Activated naive CD4-positive, alpha-beta T cell treated with anti-CD3 and anti-CD28 coated beads for 36 hours (primary cell): ENCODE measurements at regions not wholly inside any gene's neighbourhood (a gene's known extent, or its start where the extent isn't known, plus 50 kb on each side); places are given as distances from the start of the nearest gene placed in this dataset. TPM values are rescaled to one million over a fixed set of nuclear protein-coding genes. Genes with fewer than 3 reads are reported as not detected.

Experiments used
- CTCF ChIA-PET: fragments of 350-600 bp; sonication (Branson Sonifier 250); formaldehyde crosslinking; loops from one replicate; lab custom pipeline; 2021; ENCODE audit warnings: antibody characterized with exemption; lab: Charles Lee
- DNase-seq: peaks from one replicate; pipeline ENCODE4 v3.0.0-alpha.2; 2020
- H3K27ac Mint-ChIP-seq: one replicate; pipeline ENCODE4 v1.8.0; 2021; ENCODE audit warnings: mild to moderate bottlenecking, mixed read lengths
- H3K27me3 Mint-ChIP-seq: one replicate; pipeline ENCODE4 v1.8.0; 2021; ENCODE audit warnings: low read depth, mixed read lengths
- H3K36me3 Mint-ChIP-seq: one replicate; pipeline ENCODE4 v1.8.0; 2021; ENCODE audit warnings: low read depth, mixed read lengths
- H3K4me1 Mint-ChIP-seq: one replicate; pipeline ENCODE4 v1.8.0; 2021; ENCODE audit warnings: low read depth, mixed read lengths
- H3K4me3 Mint-ChIP-seq: one replicate; pipeline ENCODE4 v1.8.0; 2021; ENCODE audit warnings: mild to moderate bottlenecking, moderate library complexity, mixed read lengths
- H3K9me3 Mint-ChIP-seq: one replicate; pipeline ENCODE4 v1.8.0; 2021; ENCODE audit warnings: mixed read lengths
- intact Hi-C: fragments of 100-400 bp; cut with micrococcal nuclease; formaldehyde crosslinking; loops from one replicate; pipeline ENCODE4 v1.15.1; 2023
- microRNA-seq: library from miRNA; unstranded; fragments of <30 nt; microRNA quantifications from one replicate; pipeline ENCODE4 v1.2.0, GENCODE V29; 2022; ENCODE audit warnings: borderline microRNAs expressed, borderline replicate concordance

DNA sequence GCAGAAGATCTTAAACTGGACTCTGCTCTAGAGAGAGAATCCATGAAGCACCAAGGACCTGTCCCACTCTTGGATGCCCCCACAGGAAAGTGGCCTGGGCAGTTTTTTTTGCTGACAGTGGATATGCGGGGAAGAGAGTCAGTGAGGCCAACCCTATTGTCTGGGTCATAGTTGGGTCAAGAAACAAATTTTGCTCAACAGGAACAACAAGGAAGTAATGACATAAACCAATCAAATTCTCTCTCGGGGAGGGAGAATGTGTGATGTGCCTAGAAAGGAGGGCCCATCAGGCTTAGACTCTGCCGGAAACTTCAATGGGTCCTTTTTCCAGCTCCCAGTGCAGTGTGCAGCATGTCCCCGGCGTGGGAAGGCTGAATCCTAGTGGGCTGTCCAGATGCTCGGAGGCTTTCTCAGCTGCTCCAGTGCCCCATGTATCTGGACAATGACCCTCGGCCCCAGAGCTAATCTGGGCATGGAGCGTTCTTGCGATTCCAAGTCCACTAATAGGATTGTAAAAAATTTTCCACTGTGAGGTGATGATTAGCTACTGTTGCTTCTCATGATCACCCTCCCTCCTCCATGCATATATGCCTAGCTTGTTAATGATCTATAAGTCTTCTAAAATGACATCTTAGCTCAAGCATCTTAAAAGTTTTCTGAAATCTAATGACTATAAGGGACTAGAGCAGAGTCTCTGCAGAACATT lies 101.0 kb downstream of the SNX19 start:
- no peak for DNase-seq
- Mint-ChIP-seq H3K4me1 (no peaks in the 10 kb centered on the region), H3K27me3 (peaks cover 34% of the 10 kb centered on the region), H3K36me3 (no peaks in the 10 kb centered on the region), H3K9me3 (no peaks in the 10 kb centered on the region), H3K4me3 (no peak overlapping the region), H3K27ac (no peak overlapping the region)
- CTCF ChIA-PET: interaction anchor here (1.1 kb wide), 1 partner anchor 47 kb away, joined by 3 read pairs; no protein-coding TSS in a partner anchor
- intact Hi-C loops: no loop called here

DNA sequence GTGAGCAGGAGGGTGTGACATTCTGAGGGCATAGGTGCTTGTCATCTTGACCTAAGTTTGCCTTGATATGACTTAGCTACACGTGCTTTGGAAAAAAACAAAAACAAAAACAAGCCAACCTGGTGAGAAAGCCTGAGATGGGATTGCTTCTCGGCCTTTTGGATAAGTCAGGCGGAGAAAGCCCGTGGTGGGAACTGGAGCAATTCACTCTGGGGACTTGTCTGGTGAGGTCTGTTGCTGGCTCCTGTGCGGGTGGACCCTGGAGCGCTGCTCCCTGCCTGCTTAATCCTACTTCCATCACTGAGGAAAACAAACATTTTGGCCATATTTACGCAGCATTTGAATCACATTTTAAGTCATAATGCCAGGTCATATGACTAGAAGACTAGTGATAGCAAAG lies 100.3 kb downstream of the SNX19 start:
- no peak overlapping the region for H3K27ac Mint-ChIP-seq
- H3K9me3 Mint-ChIP-seq: no peaks in the 10 kb centered on the region
- DNase-seq: no peak
- H3K27me3 Mint-ChIP-seq: peaks cover 30% of the 10 kb centered on the region
- no peaks in the 10 kb centered on the region for H3K4me1 Mint-ChIP-seq
- intact Hi-C loops: no loop called here
- H3K4me3 Mint-ChIP-seq: no peak overlapping the region
- CTCF ChIA-PET: interaction anchor here (1.1 kb wide), 1 partner anchor 46 kb away, joined by 3 read pairs; no protein-coding TSS in a partner anchor
- no peaks in the 10 kb centered on the region for H3K36me3 Mint-ChIP-seq

DNA sequence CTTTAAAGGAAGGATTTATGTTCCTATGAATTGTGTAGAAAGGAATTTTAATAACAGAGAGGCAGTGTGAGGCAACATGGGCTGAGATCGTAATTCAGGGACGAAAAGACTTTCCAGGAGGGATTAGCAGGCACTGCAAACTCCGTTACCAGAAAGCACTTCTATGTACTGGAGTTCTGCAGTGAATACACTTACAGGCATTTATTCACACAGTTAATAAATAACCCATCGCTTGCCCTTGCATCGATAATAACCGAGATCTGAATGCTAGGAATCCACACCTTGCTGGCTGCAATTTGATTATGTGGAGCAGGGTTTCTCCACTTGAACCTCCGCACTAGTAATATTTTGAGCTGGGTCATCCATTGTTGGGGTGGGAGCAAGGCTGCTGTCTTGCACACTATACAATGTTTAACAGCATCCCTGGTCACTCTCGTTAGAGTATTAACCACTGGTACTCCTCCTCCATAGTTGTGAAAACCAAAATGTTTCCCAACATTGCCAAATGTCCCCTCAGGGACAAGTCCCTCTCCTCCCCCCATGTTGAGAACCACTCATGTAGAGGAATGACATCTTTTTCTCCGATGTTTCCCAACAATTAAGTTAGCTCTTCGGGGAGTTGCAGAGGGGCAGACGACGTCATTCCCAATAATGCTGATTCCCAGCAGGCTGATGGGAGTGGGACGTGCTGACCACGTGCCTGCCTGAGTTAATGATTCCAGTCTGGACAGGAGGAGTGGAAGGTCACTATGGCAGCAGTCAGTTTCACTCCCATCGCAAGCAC lies 99.5 kb downstream of the SNX19 start:
- DNase-seq: no peak
- CTCF ChIA-PET: no interaction called here
- Mint-ChIP-seq H3K27me3 (peaks cover 28% of the 10 kb centered on the region), H3K9me3 (no peaks in the 10 kb centered on the region), H3K4me3 (no peak overlapping the region), H3K27ac (no peak overlapping the region), H3K36me3 (no peaks in the 10 kb centered on the region), H3K4me1 (no peaks in the 10 kb centered on the region)
- intact Hi-C loops: no loop called here

DNA sequence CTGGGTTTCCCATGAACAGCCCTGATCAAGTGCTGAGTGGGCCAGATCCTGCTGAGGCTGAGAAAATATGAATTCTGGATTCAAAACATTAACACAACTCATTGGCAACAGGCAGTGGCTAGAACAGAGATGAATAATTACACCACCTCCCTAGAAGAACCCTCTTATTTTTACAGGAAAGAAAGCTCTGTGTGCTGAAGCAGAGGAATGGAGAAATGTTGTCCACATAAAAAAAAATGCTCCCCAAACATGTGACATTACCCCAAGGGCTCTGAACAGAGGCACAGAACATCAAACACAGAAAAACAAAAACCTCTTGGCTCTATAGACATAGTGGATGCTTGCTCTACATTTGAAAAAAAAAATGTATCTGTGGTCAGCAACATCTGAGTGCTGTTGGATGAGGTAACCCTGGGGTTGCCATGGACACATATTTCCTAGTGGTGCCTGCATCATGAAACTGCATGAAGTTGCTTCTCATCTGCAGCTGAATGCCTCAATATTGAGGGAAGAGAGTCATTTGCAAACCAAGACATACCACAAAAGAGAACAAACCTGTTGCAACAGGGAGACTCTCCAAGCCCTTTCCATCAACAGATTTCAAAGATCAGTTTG lies 98.8 kb downstream of the SNX19 start:
- Mint-ChIP-seq H3K9me3 (no peaks in the 10 kb centered on the region), H3K27ac (no peak overlapping the region)

DNA sequence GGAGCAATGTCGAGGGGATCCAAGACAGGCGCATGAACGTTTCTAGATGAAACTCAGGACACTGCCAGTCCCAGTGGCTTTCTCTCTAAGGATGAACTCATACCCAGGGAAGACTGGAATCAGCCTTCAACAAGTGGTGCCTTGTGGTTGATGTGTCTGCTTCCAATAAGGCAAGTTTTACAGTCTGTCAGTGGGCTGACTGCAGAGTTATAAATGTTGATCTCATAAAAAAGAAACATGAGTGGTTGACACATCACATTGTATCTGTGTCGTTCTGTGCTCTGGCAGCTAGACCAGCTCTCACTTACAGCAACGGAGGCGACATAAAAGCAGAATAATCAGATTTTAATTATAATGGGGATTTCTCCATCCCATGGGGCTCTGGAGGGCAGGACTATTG lies 96.7 kb downstream of the SNX19 start:
- Mint-ChIP-seq H3K9me3 (no peaks in the 10 kb centered on the region), H3K27me3 (peaks cover 16% of the 10 kb centered on the region), H3K27ac (no peak overlapping the region), H3K4me3 (no peak overlapping the region), H3K4me1 (no peaks in the 10 kb centered on the region), H3K36me3 (no peaks in the 10 kb centered on the region)
- intact Hi-C loops: no loop called here
- CTCF ChIA-PET: no interaction called here
- no peak for DNase-seq

More for the DNA sequence above, 98.8 kb downstream of the SNX19 start:
- peaks cover 26% of the 10 kb centered on the region for H3K27me3 Mint-ChIP-seq
- intact Hi-C loops: no loop called here
- H3K4me1 Mint-ChIP-seq: no peaks in the 10 kb centered on the region
- H3K4me3 Mint-ChIP-seq: no peak overlapping the region
- no peak for DNase-seq
- CTCF ChIA-PET: no interaction called here
- no peaks in the 10 kb centered on the region for H3K36me3 Mint-ChIP-seq

Small RNA genes in the stretch of these regions (microRNA-seq; reads per million reads assigned to microRNA genes)
- gene MIR8052: not detected
